Kidney capillary endothelial cell (primary cell): ENCODE measurements at regions not wholly inside any gene's neighbourhood (a gene's known extent, or its start where the extent isn't known, plus 50 kb on each side); places are given as distances from the start of the nearest gene placed in this dataset.

ENCODE experiments used
- DNase-seq: peaks from one replicate; pipeline ENCODE4 v3.0.0-alpha.2; 2018; ENCODE audit warnings: low spot score

- DNase-seq: no peak
Measured at GRCh38 chr1:56188855-56189254, 390.5 kb downstream of the PLPP3 start.

DNA sequence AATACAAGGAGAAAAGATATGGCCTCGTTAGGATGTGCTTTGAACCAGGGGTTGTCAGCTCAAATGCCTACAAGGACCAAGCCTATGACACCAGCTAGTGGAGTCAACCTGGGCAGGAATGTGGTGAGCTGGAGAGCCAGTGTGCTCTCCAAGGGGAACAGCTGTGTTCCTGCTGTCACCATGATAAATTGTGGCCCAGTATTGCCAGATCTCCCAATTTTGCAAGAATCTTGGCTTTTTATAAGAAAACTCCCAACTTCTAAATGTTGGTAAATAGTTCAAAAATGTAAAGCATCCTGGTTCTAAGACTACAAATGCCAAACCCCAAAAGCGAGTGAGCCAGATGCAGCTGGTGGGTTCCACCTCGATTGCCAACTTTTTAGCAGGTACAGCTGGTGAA lies 391.1 kb downstream of the PLPP3 start:
- DNase-seq: no peak

DNA sequence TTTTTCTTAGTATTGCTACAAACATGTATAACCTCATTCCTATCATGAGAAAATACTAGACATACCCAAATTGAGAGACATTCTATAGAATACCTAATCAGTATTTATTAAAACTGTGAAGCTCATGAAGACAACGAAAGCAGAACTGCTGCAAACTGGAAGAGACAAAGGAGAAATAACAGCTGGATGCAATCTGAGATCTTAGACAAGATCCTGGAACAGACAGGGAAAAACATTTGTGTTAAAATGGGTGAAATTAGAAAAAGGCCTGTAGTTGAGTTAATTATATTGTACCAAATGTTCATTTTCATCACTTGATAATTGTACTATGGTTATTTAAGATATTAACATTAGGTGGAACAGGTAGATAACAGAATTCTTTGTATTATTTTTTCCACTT lies 392.0 kb downstream of the PLPP3 start:
- DNase-seq: no peak

DNA sequence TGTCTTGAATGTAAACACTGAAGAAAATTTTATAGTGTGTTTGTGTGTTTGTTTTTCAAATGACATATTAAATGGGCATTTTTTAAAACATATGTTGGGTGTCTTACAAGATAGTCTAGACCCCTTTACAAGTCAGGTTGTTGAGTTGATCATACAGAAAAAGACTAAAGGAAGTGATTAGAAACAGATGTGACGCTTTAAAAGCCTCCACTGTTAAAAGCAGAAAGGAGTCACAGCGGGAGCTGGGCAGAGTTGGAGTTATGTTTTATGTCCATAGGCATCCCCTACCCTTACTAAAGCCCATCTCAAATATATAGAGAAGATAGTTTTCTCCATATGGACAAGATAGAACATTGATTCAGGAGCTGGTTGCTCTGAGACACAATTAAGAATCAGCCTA lies 393.9 kb downstream of the PLPP3 start:
- DNase-seq: no peak

DNA sequence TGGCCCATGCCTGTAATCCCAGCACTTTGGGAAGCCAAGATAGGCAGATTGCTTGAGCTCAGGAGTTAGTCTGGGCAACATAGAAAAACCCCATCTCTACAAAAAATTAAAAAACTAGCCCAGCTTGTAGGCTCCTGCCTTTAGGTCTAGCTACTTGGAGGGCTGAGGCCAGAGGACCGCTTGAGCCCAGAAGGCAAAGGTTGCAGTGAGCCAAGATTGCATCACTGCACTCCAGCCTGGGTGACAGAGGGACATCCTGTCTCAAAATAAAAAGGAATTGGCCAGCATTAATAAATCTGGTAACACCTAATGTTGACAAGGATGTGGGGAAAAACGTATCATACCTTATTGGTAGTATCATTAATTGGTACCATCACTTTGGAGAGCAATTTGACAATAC lies 396.2 kb downstream of the PLPP3 start:
- no peak for DNase-seq

GRCh38 chr1:56180520-56181190 lies 398.7 kb downstream of the PLPP3 start:
- DNase-seq: peak; percentile 4

GRCh38 chr1:56179543-56179942 lies 399.8 kb downstream of the PLPP3 start:
- no peak for DNase-seq

DNA sequence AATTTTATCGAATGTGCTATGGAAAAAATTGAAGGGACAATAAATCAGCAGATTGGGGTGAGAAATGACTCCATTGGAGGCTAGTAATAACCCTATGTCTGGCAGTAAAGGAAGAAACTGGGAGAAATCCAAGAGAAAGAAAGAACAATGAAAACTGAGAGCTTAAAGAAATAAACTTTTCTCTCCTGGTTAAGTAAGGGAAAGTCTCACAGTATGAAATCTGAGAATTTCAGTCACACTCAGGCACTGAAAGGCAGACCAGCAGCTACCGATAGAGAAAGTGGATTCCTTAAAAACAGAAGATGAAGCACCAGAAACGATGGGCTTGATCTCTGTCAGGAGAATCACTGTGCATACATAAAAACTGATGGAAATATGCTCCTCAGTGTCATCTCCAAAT lies 404.2 kb downstream of the PLPP3 start:
- no peak for DNase-seq

DNA sequence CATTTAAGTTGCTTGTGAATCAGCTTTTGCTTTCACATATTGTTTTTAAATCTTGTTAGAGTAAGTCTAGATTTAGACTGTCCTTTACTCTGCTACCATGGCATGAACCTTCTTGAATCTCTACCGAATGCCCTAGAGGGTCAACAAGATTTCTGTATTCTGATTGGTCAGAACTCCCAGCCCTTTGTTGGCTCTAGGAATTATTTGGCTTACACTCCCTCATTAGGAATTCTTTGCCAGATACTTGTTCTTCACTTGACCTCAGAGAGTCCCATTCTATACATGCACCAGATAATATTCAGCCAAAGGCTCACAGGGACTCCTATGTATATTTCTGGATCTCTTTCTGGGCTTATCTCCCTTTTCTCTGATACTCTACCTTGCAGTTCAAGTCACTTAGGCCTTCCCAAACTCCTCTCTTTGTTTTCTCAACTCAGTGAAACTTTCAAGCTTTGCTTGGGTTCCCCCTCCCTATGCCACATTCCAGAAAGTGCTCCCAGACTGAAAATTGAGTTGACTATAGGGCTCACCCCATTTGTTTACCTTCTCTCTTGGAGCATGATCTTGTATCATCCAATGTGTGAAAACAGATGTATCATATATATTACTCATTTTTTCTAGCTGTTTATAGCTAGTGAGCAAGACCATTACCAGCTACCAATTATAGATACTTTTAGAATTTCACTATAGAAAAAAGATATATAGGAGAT lies 405.0 kb downstream of the PLPP3 start:
- DNase-seq: no peak

DNA sequence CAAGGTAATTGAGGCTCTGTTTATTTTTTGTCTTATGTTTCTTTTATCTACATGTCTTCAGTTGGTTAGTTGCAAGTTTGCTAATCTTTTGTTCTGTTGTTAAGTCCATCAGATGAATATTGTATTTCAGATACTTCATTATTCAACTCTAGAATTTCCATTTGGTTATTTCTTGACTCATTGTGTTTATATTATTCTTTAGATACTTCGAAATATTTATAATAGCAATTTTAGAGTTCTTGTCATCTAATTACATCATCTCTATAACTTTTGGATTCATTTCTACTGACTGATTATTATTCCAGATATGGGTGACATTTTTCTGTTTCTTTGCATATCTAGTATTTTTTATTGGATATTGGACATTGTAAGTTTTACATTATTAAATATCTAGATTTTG lies 405.6 kb downstream of the PLPP3 start:
- no peak for DNase-seq

DNA sequence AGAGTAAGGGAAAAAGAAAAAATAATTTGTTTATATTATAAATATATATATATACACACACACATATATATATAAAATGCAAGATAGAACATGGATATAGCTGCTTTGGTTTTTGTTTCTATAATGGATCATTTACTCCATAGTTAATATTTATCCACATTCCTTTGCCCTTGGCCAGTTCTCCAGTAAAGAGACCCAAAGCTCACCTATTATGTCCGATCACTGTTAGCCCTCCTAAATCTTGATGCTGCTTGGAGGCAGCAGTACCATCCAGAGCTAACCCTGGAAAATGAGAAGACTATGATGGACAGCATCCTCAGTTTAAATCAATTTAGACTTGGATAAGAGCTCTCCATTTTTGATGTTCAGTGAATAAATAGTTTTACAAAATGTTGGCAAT lies 407.7 kb downstream of the PLPP3 start:
- DNase-seq: no peak

GRCh38 chr1:56170784-56171320 lies 408.5 kb downstream of the PLPP3 start:
- DNase-seq: no peak

DNA sequence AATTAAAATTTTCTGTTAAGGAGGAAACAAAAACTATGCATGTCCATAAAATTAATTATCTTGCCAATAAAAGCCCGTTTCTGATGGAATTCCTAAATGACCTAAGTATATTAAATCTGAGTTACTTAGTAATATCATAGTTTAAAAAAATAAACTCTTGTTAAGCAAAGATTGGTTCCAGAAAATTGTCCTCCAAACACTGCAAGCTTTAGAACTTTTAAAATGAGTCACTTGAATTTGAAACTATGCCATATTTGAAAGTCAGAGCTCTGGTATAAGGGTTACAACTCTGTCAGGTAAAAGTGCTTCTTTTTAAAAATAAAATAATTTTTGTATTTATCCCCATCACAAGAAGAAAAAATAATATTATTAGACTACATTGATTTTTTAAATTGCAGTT lies 409.5 kb downstream of the PLPP3 start:
- no peak for DNase-seq

DNA sequence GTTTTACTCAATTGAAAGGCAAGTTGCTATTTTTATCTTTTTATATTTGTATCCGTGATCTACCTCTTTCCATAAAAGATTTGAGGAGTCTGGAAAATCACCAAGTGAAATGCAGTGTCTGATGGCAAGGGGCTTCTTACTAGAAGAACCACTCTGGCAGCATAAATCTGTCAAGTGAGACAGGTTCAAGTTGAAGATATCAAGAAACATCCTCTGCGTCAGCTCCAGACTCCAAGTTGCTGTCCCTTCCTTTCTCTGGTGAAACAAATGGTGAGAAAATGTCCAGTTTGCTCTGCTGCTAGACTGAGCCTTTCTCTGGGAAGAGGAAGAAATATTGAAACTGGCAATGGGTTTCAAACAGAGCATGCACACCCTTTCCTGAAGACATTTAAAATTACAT lies 411.2 kb downstream of the PLPP3 start:
- no peak for DNase-seq

DNA sequence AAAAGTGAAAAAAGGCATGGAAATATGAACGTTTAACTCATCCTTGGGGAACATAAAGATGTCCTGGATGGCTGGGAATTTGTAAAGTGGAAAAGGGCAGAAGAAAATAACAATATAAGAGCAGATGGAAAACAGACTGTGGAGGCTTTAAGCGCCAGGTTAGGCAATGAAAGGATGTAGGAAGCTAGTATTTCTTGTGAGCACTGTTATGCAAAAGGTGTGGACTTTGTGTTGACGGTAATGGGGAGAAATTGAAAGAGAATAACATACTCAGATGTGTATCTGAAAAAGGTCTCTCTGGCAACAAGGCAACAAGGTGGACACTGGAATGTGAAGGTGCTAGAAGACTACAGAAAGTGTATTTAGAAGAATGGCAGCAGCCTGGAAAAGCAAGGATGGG lies 411.8 kb downstream of the PLPP3 start:
- no peak for DNase-seq

- DNase-seq: no peak
Measured at GRCh38 chr1:56160773-56161315, 418.5 kb downstream of the PLPP3 start.

DNA sequence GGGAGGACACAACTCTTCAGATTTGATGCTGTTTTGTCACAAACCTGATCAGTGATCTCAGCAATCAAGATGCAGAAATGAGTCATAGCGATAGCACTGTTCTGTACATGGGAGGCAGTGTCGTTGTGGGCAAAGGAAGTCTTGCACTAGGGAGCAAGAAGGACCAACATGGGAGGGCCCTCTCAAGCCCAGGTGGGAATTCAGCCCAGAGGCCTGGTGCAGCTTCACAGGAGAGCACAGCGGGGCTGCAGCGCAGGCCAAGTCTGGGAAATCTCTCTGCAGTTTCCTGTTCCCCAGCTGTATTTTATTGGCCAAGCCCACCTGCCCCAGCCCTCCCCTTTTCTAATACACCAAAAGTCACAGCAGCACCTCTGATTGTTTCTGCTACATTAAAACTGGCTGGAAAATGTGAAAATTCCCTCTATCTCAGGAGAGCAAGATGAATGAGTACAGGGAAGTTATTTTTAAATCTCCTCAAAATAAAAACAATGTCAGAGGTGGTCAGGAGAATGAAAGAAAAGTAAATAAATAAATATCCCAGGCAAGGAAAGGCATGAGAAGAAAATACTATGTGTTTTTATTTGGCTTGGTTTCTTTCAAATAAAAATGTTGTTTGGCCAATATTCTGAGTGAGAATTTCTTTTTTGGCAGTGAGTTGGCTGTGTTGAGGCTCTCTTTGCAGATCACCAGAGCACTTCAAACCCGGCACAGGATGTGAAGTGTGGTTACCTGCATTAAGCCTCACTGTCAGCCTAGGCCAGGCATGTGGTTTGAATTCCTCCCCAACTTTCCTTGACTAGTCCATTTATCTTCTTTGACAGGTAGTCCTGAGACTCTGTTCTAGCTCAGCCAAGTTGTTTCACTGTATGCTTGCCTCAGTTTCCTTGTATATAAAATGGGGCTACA lies 422.1 kb downstream of the PLPP3 start:
- DNase-seq: no peak

- DNase-seq: no peak
Measured at GRCh38 chr1:56153276-56153675, 426.1 kb downstream of the PLPP3 start.

- no peak for DNase-seq
Measured at GRCh38 chr1:56152635-56153034, 426.7 kb downstream of the PLPP3 start.

- no peak for DNase-seq
Measured at GRCh38 chr1:56151402-56151801, 428.0 kb downstream of the PLPP3 start.

GRCh38 chr1:56150441-56151215 lies 428.7 kb downstream of the PLPP3 start:
- no peak for DNase-seq

DNA sequence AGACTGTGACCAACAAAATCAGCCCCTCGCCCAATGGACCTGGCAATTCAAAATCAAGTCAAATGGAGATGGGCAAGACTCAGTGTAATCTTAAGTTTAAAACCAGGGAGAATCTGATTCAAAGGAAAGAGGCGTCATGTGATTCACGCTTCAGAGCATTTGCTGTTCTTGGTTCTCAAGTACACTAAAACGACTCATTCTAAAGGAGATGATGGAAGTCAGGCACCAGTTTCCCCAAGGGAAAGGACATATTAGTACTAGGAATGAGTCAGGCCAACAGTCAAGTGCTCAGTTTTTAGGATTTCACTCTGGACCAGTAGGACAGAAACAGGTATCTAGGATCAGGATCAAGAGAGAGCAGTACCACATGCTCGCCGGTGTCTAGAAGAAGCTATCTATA lies 429.6 kb downstream of the PLPP3 start:
- DNase-seq: no peak
